ENCODE measurements at regions not wholly inside any gene's neighbourhood (a gene's known extent, or its start where the extent isn't known, plus 50 kb on each side); places are given as distances from the start of the nearest gene placed in this dataset.
A peak's percentile ranks its signal among the peaks of the same experiment; 100 is the strongest.
"Not testable (repeated sequence)": the region's sequence is repeated elsewhere in the genome, so short reads cannot be mapped to it uniquely, and the experiment has no call there.

- no peak for ATAC-seq
- Histone ChIP-seq H3K9me3 (no peaks in the 10 kb centered on the region), H3K4me3 (no peak overlapping the region), H3K27ac (no peak overlapping the region), H3K4me1 (peaks cover 0 to 6% of the 10 kb centered on the region in 2 donors), H3K36me3 (no peaks in the 10 kb centered on the region), H3K27me3 (no peaks in the 10 kb centered on the region)
- no peak for TF ChIP-seq CTCF (IDR thresholded peaks at IDR 0.05)
- DNase-seq: no peak
- intact Hi-C loops (cut with DNase I): no loop called here
Measured at GRCh38 chr13:48816700-48817099, 159.0 kb upstream of the FNDC3A start.

- ATAC-seq (no peak), DNase-seq (no peak)
- Histone ChIP-seq H3K36me3 (no peaks in the 10 kb centered on the region), H3K9me3 (no peaks in the 10 kb centered on the region), H3K27me3 (no peaks in the 10 kb centered on the region), H3K27ac (no peak overlapping the region), H3K4me1 (peaks cover 0 to 6% of the 10 kb centered on the region in 2 donors), H3K4me3 (no peak overlapping the region)
- no peak for TF ChIP-seq CTCF (IDR thresholded peaks at IDR 0.05)
- intact Hi-C loops (cut with DNase I): no loop called here
Measured at GRCh38 chr13:48817166-48817802, 158.4 kb upstream of the FNDC3A start.

GRCh38 chr13:48818495-48819356 is 157.0 kb upstream of the FNDC3A start:
- peaks cover 0 to 6% of the 10 kb centered on the region in 2 donors for H3K4me1 ChIP-seq
- no peak overlapping the region for H3K4me3 ChIP-seq
- no peak overlapping the region for H3K27ac ChIP-seq
- H3K27me3 ChIP-seq: no peaks in the 10 kb centered on the region
- H3K36me3 ChIP-seq: no peaks in the 10 kb centered on the region
- intact Hi-C loops (cut with DNase I): no loop called here
- no peaks in the 10 kb centered on the region for H3K9me3 ChIP-seq
- TF ChIP-seq CTCF (IDR thresholded peaks at IDR 0.05): no peak
- DNase-seq (no peak), ATAC-seq (peak; percentile 58)

- no peak for ATAC-seq
- no peaks in the 10 kb centered on the region for H3K27me3 ChIP-seq
- H3K4me3 ChIP-seq: no peak overlapping the region
- H3K27ac ChIP-seq: no peak overlapping the region
- TF ChIP-seq CTCF (IDR thresholded peaks at IDR 0.05): no peak
- intact Hi-C loops (cut with DNase I): no loop called here
- H3K9me3 ChIP-seq: no peaks in the 10 kb centered on the region
- H3K36me3 ChIP-seq: no peaks in the 10 kb centered on the region
- no peak for DNase-seq
- H3K4me1 ChIP-seq: peaks cover 0 to 6% of the 10 kb centered on the region in 2 donors
Measured at GRCh38 chr13:48819376-48819775, 156.3 kb upstream of the FNDC3A start.

GRCh38 chr13:48819899-48820298 is 155.8 kb upstream of the FNDC3A start:
- Histone ChIP-seq H3K4me3 (no peak overlapping the region), H3K27me3 (no peaks in the 10 kb centered on the region), H3K4me1 (peaks cover 0 to 6% of the 10 kb centered on the region in 2 donors), H3K9me3 (no peaks in the 10 kb centered on the region), H3K27ac (no peak overlapping the region), H3K36me3 (no peaks in the 10 kb centered on the region)
- no peak for ATAC-seq
- intact Hi-C loops (cut with DNase I): no loop called here
- DNase-seq: no peak
- TF ChIP-seq CTCF (IDR thresholded peaks at IDR 0.05): no peak

- H3K36me3 ChIP-seq; H3K27ac ChIP-seq; H3K27me3 ChIP-seq; intact Hi-C loops (cut with DNase I); DNase-seq; ATAC-seq; H3K4me3 ChIP-seq; H3K4me1 ChIP-seq: not testable (repeated sequence)
- peaks cover 0 to 16% of the 10 kb centered on the region in 2 donors for H3K9me3 ChIP-seq
Measured at GRCh38 chr13:48823526-48823925, 152.2 kb upstream of the FNDC3A start.
